ENCODE measurements at regions not wholly inside any gene's neighbourhood (a gene's known extent, or its start where the extent isn't known, plus 50 kb on each side); places are given as distances from the start of the nearest gene placed in this dataset.

DNA sequence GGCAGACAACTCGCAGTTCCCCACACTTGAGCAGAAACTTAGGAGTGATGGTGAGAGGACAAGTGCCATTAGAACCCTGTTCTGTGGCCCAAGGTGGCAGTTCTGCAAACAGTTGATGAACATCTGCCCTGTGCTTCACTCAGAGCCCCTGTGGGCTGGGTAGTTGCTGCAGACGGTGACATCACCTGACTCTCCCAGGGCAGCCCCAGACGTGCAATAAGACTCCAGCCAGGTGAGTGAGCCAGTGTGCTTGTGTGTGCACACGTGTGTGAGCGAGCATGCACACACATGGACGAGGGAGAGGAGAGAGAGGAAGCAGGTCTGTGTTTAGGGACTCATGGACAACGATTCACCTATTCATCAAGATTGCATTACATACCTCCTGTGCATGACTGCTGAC is 136.0 kb upstream of the GLI2 start:
- TF ChIP-seq JUNB (IDR thresholded peaks at IDR 0.05; ENCODE audit: unreplicated experiment): no peak
- no peak for TF ChIP-seq CTCF (conservative IDR thresholded peaks at IDR 0.05; ENCODE audit: low read depth in 2 of 2)
